Heart left ventricle (tissue), 16 donors: ENCODE measurements at regions not wholly inside any gene's neighbourhood (a gene's known extent, or its start where the extent isn't known, plus 50 kb on each side); places are given as distances from the start of the nearest gene placed in this dataset.
A peak's percentile ranks its signal among the peaks of the same experiment; 100 is the strongest.

Experiments used
- ATAC-seq, 4 donors: fragments of 200-7000 bp; cut with Tn5 transposase; one replicate each; pipeline ENCODE4 v1.9.1; 2020 to 2022; ENCODE audit warnings: moderate library complexity in 4 of 4, mild to moderate bottlenecking in 3 of 4, moderate number of reproducible peaks in 1 of 4
- DNase-seq, 5 donors: peaks; one replicate each; pipeline ENCODE4 v3.0.0-alpha.2; 2020
- H3K27ac ChIP-seq, 12 donors: fragments of 200-600 bp; sonication (generic) in 4 of 12; one replicate each; pipeline versions ENCODE4 v1.5.0 to v1.8.0; 2016 to 2022; ENCODE audit warnings: mild to moderate bottlenecking in 2 of 12
- H3K27me3 ChIP-seq, 9 donors: fragments of 200-600 bp; sonication (generic) in 2 of 9; one replicate each; pipeline versions ENCODE4 v1.5.1 to v1.8.0; 2016 to 2022; ENCODE audit warnings: mild to moderate bottlenecking in 3 of 9
- H3K36me3 ChIP-seq, 9 donors: fragments of 200-600 bp; sonication (generic) in 2 of 9; one replicate each; pipeline versions ENCODE4 v1.5.0 to v1.8.0; 2018 to 2022; ENCODE audit warnings: mild to moderate bottlenecking in 2 of 9
- H3K4me1 ChIP-seq, 12 donors: fragments of 200-600 bp; sonication (generic) in 4 of 12; one replicate each; pipeline versions ENCODE4 v1.5.0 to v1.8.0; 2016 to 2022; ENCODE audit warnings: mild to moderate bottlenecking in 3 of 12
- H3K4me3 ChIP-seq, 12 donors: fragments of 200-600 bp; sonication (generic) in 4 of 12; one replicate each; pipeline versions ENCODE4 v1.5.0 to v1.8.0; 2017 to 2022; ENCODE audit warnings: mild to moderate bottlenecking in 9 of 12, moderate library complexity in 4 of 12
- H3K9me3 ChIP-seq, 12 donors: fragments of 200-600 bp; sonication (generic) in 4 of 12; one replicate each; pipeline versions ENCODE4 v1.5.0 to v1.8.0; 2016 to 2022; ENCODE audit warnings: mild to moderate bottlenecking in 1 of 12
- POLR2A ChIP-seq, 2 donors: fragments of 450-650 bp; IDR thresholded peaks; one replicate each; pipeline ENCODE4 v1.6.1; 2017; ENCODE audit warnings: antibody characterized with exemption in 2 of 2, mild to moderate bottlenecking in 2 of 2, moderate library complexity in 2 of 2
- WGBS, 4 donors: extraction: QIAGEN DNeasy Blood & Tissue Kit in 2 of 4; methylation state at CpG; one replicate each; pipeline versions ENCODE4 v1.1.5 to v1.1.7; 2013 to 2018; 5-methylcytosine and 5-hydroxymethylcytosine counted together
- intact Hi-C, 10 donors: fragments of 100-400 bp; cut with DNase I; formaldehyde crosslinking; loops; one replicate each; pipeline versions ENCODE4 v1.11.1 to v1.14.2; 2022
- TF ChIP-seq, protein P1 (sequence below), 12 donors: fragments of 200-600 bp; sonication (generic) in 4 of 12; IDR thresholded peaks; one replicate each; pipeline versions ENCODE4 v1.5.0 to v1.8.0; 2018 to 2022; ENCODE audit warnings: antibody characterized with exemption in 12 of 12, mild to moderate bottlenecking in 5 of 12
- donor health status: ischemic (EF 13 %, LVEDD 7.1; RV severe dilation, severe dysfunction).
- donor health status: healthy with polysubstance abuse.
- donor health status: DM: no; HTN: yes; CAD: no.
- donor health status: DM: no; HTN: no; CAD: no.
- donor health status: ischemic (EF 25% LVEDD 6.9; RV normal size, moderate dysfunction).
- donor health status: ischemic (EF 25% LVEDD 5.7; RV mildly dilated, moderate dysfunction).
- donor health status: healthy.
- donor health status: DM: yes; HTN: yes; CAD: no.
- donor health status: ischemic (EF 35%, LVEDD 5.7; RV mildly dilated, moderate dysfunction).
- donor health status: nonischemic (EF 11% LVEDD 7.7; RV severe dilation, severe dysfunction).
- donor health status: DM: yes; HTN: yes; CAD: no.
- donor health status: PGD.
- donor health status: ischemic (EF 29% LVEDD 5.4; RV normal size, mild dysfunction).
- donor health status: nonischemic (EF 23%, LVEDD 6.1; RV moderate dilation, normal function).

DNA sequence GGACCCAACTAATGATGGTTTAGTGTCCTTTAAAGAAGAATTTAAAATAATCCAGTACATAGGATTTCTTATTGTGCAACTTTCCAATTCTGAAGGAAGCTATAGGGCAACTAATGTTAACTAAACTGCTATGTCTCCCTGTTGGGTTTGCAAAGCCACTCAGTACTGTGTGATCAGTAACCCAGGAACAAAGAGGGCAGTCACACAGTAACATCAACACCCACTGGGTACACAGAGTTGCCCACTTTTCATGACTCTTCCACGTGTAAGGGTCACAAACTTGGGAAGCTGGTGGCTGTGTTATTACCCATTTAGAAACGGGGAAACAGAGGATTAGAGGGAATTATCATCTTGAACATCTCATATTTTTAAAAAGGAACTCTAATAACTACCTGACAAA is 555.0 kb upstream of the DIPK2B start:
- DNase-seq (no peak), ATAC-seq (no peak)
- Histone ChIP-seq H3K36me3 (no peaks in the 10 kb centered on the region), H3K4me1 (peaks cover 0 to 68% (median 1%) of the 10 kb centered on the region in 12 donors), H3K9me3 (no peaks in the 10 kb centered on the region), H3K4me3 (no peak overlapping the region), H3K27me3 (peaks cover 0 to 11% (median 0%) of the 10 kb centered on the region in 9 donors), H3K27ac (peak overlapping the region in 1 of 12 donors; percentile 12)
- TF ChIP-seq POLR2A (IDR thresholded peaks at IDR 0.05), result no peak
- TF ChIP-seq, protein P1, sequence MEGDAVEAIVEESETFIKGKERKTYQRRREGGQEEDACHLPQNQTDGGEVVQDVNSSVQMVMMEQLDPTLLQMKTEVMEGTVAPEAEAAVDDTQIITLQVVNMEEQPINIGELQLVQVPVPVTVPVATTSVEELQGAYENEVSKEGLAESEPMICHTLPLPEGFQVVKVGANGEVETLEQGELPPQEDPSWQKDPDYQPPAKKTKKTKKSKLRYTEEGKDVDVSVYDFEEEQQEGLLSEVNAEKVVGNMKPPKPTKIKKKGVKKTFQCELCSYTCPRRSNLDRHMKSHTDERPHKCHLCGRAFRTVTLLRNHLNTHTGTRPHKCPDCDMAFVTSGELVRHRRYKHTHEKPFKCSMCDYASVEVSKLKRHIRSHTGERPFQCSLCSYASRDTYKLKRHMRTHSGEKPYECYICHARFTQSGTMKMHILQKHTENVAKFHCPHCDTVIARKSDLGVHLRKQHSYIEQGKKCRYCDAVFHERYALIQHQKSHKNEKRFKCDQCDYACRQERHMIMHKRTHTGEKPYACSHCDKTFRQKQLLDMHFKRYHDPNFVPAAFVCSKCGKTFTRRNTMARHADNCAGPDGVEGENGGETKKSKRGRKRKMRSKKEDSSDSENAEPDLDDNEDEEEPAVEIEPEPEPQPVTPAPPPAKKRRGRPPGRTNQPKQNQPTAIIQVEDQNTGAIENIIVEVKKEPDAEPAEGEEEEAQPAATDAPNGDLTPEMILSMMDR (IDR thresholded peaks at IDR 0.05), result no peak
- 43 to 84% (median 67%) methylated on average over 2 of the region's 2 CpGs for WGBS, 4 donors
- intact Hi-C loops, result loop anchor here in 3 of 10 donors (10.0 kb wide), 3 partner anchors 231 to 431 kb away; no protein-coding TSS in a partner anchor

DNA sequence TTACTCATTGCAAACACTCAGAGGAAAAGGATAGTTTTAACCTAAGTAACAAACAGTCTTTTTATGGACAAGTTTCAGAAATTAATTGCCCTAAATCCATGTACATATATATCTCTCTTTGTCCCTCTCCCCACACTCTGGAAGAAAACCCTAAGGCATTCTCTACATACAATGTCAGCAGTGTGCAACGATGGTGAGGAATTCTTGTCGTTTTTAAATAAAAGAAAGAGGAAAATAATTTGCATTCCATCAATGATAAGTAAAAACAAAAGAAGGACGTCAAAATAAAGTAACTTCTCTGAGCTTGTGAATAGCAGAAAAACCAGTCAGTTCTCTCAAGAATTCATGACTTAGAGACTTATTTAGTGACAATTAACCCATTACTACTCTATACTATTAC is 550.5 kb upstream of the DIPK2B start:
- DNase-seq (no peak), ATAC-seq (no peak)
- intact Hi-C loops, result loop anchor here in 5 of 10 donors (5.0 to 10.0 kb wide), 5 partner anchors 226 to 429 kb away; no protein-coding TSS in a partner anchor
- 27 to 35% (median 29%) methylated on average over 3 of the region's 3 CpGs for WGBS, 4 donors
- no peak for TF ChIP-seq POLR2A (IDR thresholded peaks at IDR 0.05)
- TF ChIP-seq, protein P1 (IDR thresholded peaks at IDR 0.05), result no peak
- Histone ChIP-seq H3K36me3 (peaks cover 0 to 4% (median 0%) of the 10 kb centered on the region in 9 donors), H3K4me1 (peaks cover 0 to 33% (median 3%) of the 10 kb centered on the region in 12 donors), H3K4me3 (no peak overlapping the region), H3K9me3 (no peaks in the 10 kb centered on the region), H3K27me3 (peaks cover 0 to 21% (median 0%) of the 10 kb centered on the region in 9 donors), H3K27ac (peak overlapping the region in 6 of 12 donors; percentile 30 to 79 (median 72))

DNA sequence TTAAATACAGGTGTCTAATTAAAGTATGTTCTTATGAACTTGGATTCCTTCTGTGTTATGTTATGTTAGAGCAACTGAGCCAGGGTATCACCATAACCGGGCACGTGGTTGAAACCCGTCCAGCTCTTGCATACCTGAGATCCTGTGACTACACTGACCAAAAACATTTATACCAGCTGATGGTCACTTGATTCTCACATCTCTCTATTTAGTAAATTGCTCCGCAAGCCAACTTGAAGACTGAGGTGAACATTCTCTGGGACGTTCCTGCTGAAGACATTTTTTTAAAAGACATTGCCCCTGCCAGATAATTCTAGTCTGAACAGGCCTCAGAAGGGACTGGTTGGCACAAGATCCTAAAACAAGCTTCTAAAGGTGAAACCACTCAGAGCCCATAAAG is 550.0 kb upstream of the DIPK2B start:
- H3K4me1 ChIP-seq, result peaks cover 0 to 28% (median 3%) of the 10 kb centered on the region in 12 donors
- peak overlapping the region in 8 of 12 donors; percentile 35 to 49 (median 41) for H3K4me3 ChIP-seq
- 33 to 53% (median 49%) methylated on average over 5 of the region's 5 CpGs for WGBS, 4 donors
- ATAC-seq (peak in 1 of 4 donors; percentile 79), DNase-seq (peak in 3 of 5 donors; percentile 15 to 38 (median 20))
- peak overlapping the region in 7 of 12 donors; percentile 49 to 79 (median 75) for H3K27ac ChIP-seq
- TF ChIP-seq POLR2A (IDR thresholded peaks at IDR 0.05), result no peak
- TF ChIP-seq, protein P1 (IDR thresholded peaks at IDR 0.05), result no peak
- peaks cover 0 to 21% (median 0%) of the 10 kb centered on the region in 9 donors for H3K27me3 ChIP-seq
- peaks cover 0 to 10% (median 2%) of the 10 kb centered on the region in 9 donors for H3K36me3 ChIP-seq
- intact Hi-C loops, result loop anchor here in 5 of 10 donors (5.0 to 10.0 kb wide), 5 partner anchors 226 to 428 kb away; no protein-coding TSS in a partner anchor
- no peaks in the 10 kb centered on the region for H3K9me3 ChIP-seq

DNA sequence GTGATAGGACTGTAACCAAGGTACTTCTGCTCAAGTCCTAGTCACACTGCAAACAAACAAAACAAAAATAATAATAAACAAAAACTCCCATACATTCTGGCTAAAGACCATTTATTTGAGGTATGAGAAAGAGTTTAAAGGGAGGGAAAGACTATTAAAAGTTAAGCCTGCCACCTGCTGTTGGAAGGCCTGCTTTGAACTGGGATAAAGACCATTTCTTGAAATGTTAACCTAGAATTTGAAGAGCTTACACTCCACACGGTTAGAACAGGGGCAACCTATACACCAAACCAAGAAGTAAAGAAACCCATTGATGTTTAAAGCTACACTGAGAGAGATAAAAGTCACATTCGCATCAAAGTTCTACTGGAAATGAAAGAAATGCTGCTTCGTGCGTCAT is 548.7 kb upstream of the DIPK2B start:
- intact Hi-C loops, result loop anchor here in 8 of 10 donors (2.0 to 10.0 kb wide), 5 partner anchors 48 to 425 kb away; no protein-coding TSS in a partner anchor
- no peak for DNase-seq
- Histone ChIP-seq H3K27ac (peak overlapping the region in 11 of 12 donors; percentile 22 to 79 (median 67)), H3K27me3 (peaks cover 0 to 23% (median 0%) of the 10 kb centered on the region in 9 donors), H3K4me1 (peaks cover 0 to 23% (median 3%) of the 10 kb centered on the region in 12 donors), H3K9me3 (no peaks in the 10 kb centered on the region), H3K36me3 (peaks cover 0 to 19% (median 9%) of the 10 kb centered on the region in 9 donors), H3K4me3 (peak overlapping the region in 8 of 12 donors; percentile 35 to 49 (median 41))
- 39 to 56% (median 48%) methylated on average over 4 of the region's 4 CpGs for WGBS, 4 donors
- TF ChIP-seq POLR2A (IDR thresholded peaks at IDR 0.05), result no peak
- TF ChIP-seq, protein P1 (IDR thresholded peaks at IDR 0.05), result peak in 10 of 12 donors; percentile 5 to 48 (median 29)
- peak in 2 of 4 donors; percentile 39 to 55 for ATAC-seq
